Calu3 (cell line): ENCODE measurements at regions not wholly inside any gene's neighbourhood (a gene's known extent, or its start where the extent isn't known, plus 50 kb on each side); places are given as distances from the start of the nearest gene placed in this dataset.
"Not testable (repeated sequence)": the region's sequence is repeated elsewhere in the genome, so short reads cannot be mapped to it uniquely, and the experiment has no call there.

Source experiments
- BruUV-seq: library from RNA; stranded (reverse); fragments of 400-500 nt; replicated peaks from 2 replicates; lab custom pipeline; 2021; lab: Mats Ljungman, UMichigan
- CTCF ChIA-PET: fragments of 300-600 bp; sonication (Branson Sonifier 250); formaldehyde crosslinking; loops from one replicate; lab custom pipeline; 2022; ENCODE audit warnings: antibody characterized with exemption; lab: Charles Lee
- DNase-seq: peaks from one replicate; pipeline ENCODE4 v3.0.0; 2022
- H3K27ac Mint-ChIP-seq: one replicate; pipeline ENCODE4 v1.8.0; 2022; ENCODE audit warnings: mixed read lengths; ENCODE audit not compliant: unreplicated experiment
- H3K27me3 Mint-ChIP-seq: one replicate; pipeline ENCODE4 v1.8.0; 2022; ENCODE audit warnings: mixed read lengths; ENCODE audit not compliant: unreplicated experiment
- H3K36me3 Mint-ChIP-seq: one replicate; pipeline ENCODE4 v1.8.0; 2022; ENCODE audit warnings: mild to moderate bottlenecking, moderate library complexity, mixed read lengths; ENCODE audit not compliant: insufficient read depth, unreplicated experiment
- H3K4me1 Mint-ChIP-seq: one replicate; pipeline ENCODE4 v1.8.0; 2022; ENCODE audit warnings: mild to moderate bottlenecking, low read depth, mixed read lengths; ENCODE audit not compliant: unreplicated experiment
- H3K4me3 Mint-ChIP-seq: one replicate; pipeline ENCODE4 v1.8.0; 2022; ENCODE audit warnings: mild to moderate bottlenecking, low read depth, moderate library complexity, mixed read lengths; ENCODE audit not compliant: unreplicated experiment
- H3K9me3 Mint-ChIP-seq: one replicate; pipeline ENCODE4 v1.8.0; 2022; ENCODE audit warnings: low read depth, mixed read lengths; ENCODE audit not compliant: unreplicated experiment
- CTCF ChIP-seq: fragments of 200-600 bp; IDR thresholded peaks from one replicate; pipeline ENCODE4 v1.8.0; 2022; ENCODE audit warnings: antibody characterized with exemption; ENCODE audit not compliant: unreplicated experiment
- intact Hi-C: fragments of 100-400 bp; cut with micrococcal nuclease; formaldehyde crosslinking; loops from one replicate; pipeline ENCODE4 v1.10.0; 2022; ENCODE audit not compliant: unreplicated experiment

GRCh38 chr6:19569563-19569962, 267.6 kb upstream of the ID4 start:
- BruUV-seq = no TSS peak
- no peak for TF ChIP-seq CTCF
- Mint-ChIP-seq H3K4me1 (no peaks in the 10 kb centered on the region), H3K9me3 (peaks cover 27% of the 10 kb centered on the region), H3K4me3 (no peak overlapping the region), H3K27me3 (no peaks in the 10 kb centered on the region), H3K27ac (no peak overlapping the region), H3K36me3 (no peaks in the 10 kb centered on the region)
- intact Hi-C loops = no loop called here
- DNase-seq = no peak
- CTCF ChIA-PET = no interaction called here

- no TSS peak for BruUV-seq
- no peak overlapping the region for H3K27ac Mint-ChIP-seq
- H3K36me3 Mint-ChIP-seq = no peaks in the 10 kb centered on the region
- no peaks in the 10 kb centered on the region for H3K27me3 Mint-ChIP-seq
- no peak for TF ChIP-seq CTCF
- DNase-seq = no peak
- no peaks in the 10 kb centered on the region for H3K4me1 Mint-ChIP-seq
- CTCF ChIA-PET = interaction anchor here (0.6 kb wide), 1 partner anchor 25 kb away, joined by 3 read pairs; no protein-coding TSS in a partner anchor
- no peak overlapping the region for H3K4me3 Mint-ChIP-seq
- H3K9me3 Mint-ChIP-seq = peaks cover 20% of the 10 kb centered on the region
- intact Hi-C loops = no loop called here
Measured at GRCh38 chr6:19571176-19571575, 266.0 kb upstream of the ID4 start.

- no peaks in the 10 kb centered on the region for H3K27me3 Mint-ChIP-seq
- no peak overlapping the region for H3K4me3 Mint-ChIP-seq
- intact Hi-C loops = no loop called here
- no peak overlapping the region for H3K27ac Mint-ChIP-seq
- DNase-seq = no peak
- H3K9me3 Mint-ChIP-seq = peaks cover 14% of the 10 kb centered on the region
- no TSS peak for BruUV-seq
- CTCF ChIA-PET = no interaction called here
- no peaks in the 10 kb centered on the region for H3K36me3 Mint-ChIP-seq
- TF ChIP-seq CTCF = no peak
- no peaks in the 10 kb centered on the region for H3K4me1 Mint-ChIP-seq
Measured at GRCh38 chr6:19578481-19578880, 258.7 kb upstream of the ID4 start.

GRCh38 chr6:19584207-19584606, 253.0 kb upstream of the ID4 start:
- H3K27ac Mint-ChIP-seq, H3K27me3 Mint-ChIP-seq, H3K36me3 Mint-ChIP-seq, H3K4me3 Mint-ChIP-seq, H3K9me3 Mint-ChIP-seq, DNase-seq, BruUV-seq, intact Hi-C loops, H3K4me1 Mint-ChIP-seq: not testable (repeated sequence)
- CTCF ChIA-PET = interaction anchor here (0.7 kb wide), 1 partner anchor 55 kb away, joined by 3 read pairs; no protein-coding TSS in a partner anchor

- H3K27ac Mint-ChIP-seq = no peak overlapping the region
- no peaks in the 10 kb centered on the region for H3K27me3 Mint-ChIP-seq
- BruUV-seq = no TSS peak
- TF ChIP-seq CTCF = no peak
- DNase-seq = no peak
- no peaks in the 10 kb centered on the region for H3K36me3 Mint-ChIP-seq
- H3K4me3 Mint-ChIP-seq = no peak overlapping the region
- intact Hi-C loops = no loop called here
- no peaks in the 10 kb centered on the region for H3K4me1 Mint-ChIP-seq
- H3K9me3 Mint-ChIP-seq = peaks cover 8% of the 10 kb centered on the region
- CTCF ChIA-PET = no interaction called here
Measured at GRCh38 chr6:19587238-19587942, 249.8 kb upstream of the ID4 start.
